HUES64 (cell line): ENCODE measurements at regions not wholly inside any gene's neighbourhood (a gene's known extent, or its start where the extent isn't known, plus 50 kb on each side); places are given as distances from the start of the nearest gene placed in this dataset.

ENCODE experiments used
- H3K27ac ChIP-seq: 2 replicates; pipeline ENCODE4 v1.7.0; 2013; ENCODE audit warnings: low read depth, low read length, inconsistent platforms
- H3K27me3 ChIP-seq: 2 replicates; pipeline ENCODE4 v1.6.1; 2013; ENCODE audit warnings: mild to moderate bottlenecking, low read length; ENCODE audit not compliant: insufficient read depth
- H3K36me3 ChIP-seq: 2 replicates; pipeline ENCODE4 v1.6.1; 2013; ENCODE audit warnings: mild to moderate bottlenecking, low read length; ENCODE audit not compliant: insufficient read depth
- H3K4me1 ChIP-seq: 2 replicates; pipeline ENCODE4 v1.6.1; 2013; ENCODE audit warnings: mild to moderate bottlenecking, low read length, moderate library complexity; ENCODE audit not compliant: insufficient read depth
- H3K4me3 ChIP-seq: 2 replicates; pipeline ENCODE4 v1.5.1; 2013; ENCODE audit warnings: mild to moderate bottlenecking, low read length, moderate library complexity
- H3K9ac ChIP-seq: 2 replicates; pipeline ENCODE4 v1.6.1; 2013; ENCODE audit warnings: mild to moderate bottlenecking, low read depth, low read length
- H3K9me3 ChIP-seq: 2 replicates; pipeline ENCODE4 v1.6.1; 2013; ENCODE audit warnings: low read depth, low read length; ENCODE audit not compliant: insufficient read depth
- WGBS: fragments of 150-250, 120-280 bp; methylation state at CpG from one replicate; pipeline ENCODE4 v1.1.7; 2013; ENCODE audit warnings: missing lambda C conversion rate; 5-methylcytosine and 5-hydroxymethylcytosine counted together

GRCh38 chr13:26989261-26989956, 182.2 kb downstream of the USP12 start:
- no peak overlapping the region for H3K4me3 ChIP-seq
- no peaks in the 10 kb centered on the region for H3K9me3 ChIP-seq
- H3K27me3 ChIP-seq: no peaks in the 10 kb centered on the region
- H3K9ac ChIP-seq: no peak overlapping the region
- no peaks in the 10 kb centered on the region for H3K36me3 ChIP-seq
- no peak overlapping the region for H3K27ac ChIP-seq
- no peaks in the 10 kb centered on the region for H3K4me1 ChIP-seq
- 82% methylated on average over 15 of the region's 15 CpGs for WGBS

DNA sequence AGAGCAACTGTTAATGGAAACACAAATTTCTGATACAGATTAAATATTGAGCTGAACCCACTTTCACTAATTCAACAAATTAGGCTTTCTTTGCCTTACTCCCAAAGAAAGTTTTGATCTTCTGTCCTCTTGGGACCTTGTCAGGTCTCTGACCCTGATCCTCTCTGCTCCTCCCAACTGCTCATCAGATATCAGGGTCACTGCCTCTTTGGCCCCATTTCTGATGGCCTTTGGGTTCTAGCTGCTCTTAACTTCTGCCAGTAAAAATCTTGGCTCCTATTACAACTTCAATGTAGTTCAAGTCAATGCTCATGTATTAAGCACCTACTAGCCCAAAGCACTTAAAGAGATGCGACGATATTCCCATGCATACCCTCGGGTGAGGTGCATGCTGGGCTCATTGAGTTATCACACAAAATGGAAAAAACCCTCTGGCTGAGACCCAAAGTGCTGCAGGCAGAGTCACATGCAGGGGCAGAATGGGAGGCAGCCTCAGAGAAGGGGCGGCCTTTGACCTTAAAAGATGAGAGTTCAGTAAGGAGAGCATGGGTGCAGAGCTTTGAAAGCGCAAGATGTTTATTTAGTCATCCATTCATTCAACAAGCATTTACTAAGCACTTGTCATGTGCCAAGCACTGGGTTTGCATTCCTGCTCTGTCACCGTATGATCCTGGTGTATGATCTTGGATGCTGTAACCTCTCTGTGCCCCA, 183.4 kb downstream of the USP12 start:
- 92% methylated on average over 6 of the region's 6 CpGs for WGBS
- no peak overlapping the region for H3K4me3 ChIP-seq
- H3K9ac ChIP-seq: no peak overlapping the region
- no peaks in the 10 kb centered on the region for H3K36me3 ChIP-seq
- H3K27me3 ChIP-seq: no peaks in the 10 kb centered on the region
- H3K27ac ChIP-seq: no peak overlapping the region
- no peaks in the 10 kb centered on the region for H3K9me3 ChIP-seq
- H3K4me1 ChIP-seq: 0 out of 2 replicates have a peak, but pooled peaks cover 2% of the 10 kb centered on the region

DNA sequence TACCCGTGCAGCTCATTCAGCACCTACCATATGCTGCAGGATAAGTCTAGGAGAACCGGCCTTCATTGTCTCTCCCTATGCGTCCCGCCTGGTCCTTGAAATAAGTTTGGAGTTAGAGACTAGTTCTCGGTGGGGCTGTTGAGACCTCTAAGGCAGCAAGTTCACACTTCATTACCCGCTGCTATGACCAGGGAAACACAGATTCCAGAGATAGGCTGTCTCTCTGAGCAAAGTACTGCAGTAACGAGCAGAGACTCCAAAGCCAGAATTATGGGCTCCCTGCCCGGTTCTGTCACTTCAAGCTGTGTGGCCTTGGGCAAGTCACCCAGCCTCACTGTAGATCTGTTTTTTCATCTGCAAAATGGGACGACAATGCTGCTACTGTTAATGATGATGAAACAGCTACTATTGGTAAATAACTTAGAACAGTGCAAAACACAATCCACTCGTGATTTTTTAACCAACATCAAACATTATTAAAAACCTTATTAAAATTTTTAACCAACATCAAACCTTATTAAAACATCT, 184.1 kb downstream of the USP12 start:
- Histone ChIP-seq H3K36me3 (no peaks in the 10 kb centered on the region), H3K4me3 (no peak overlapping the region), H3K27me3 (no peaks in the 10 kb centered on the region), H3K9ac (no peak overlapping the region), H3K27ac (no peak overlapping the region), H3K4me1 (0 out of 2 replicates have a peak, but pooled peaks cover 5% of the 10 kb centered on the region), H3K9me3 (no peaks in the 10 kb centered on the region)
- 87% methylated on average over 10 of the region's 10 CpGs for WGBS

- no peaks in the 10 kb centered on the region for H3K27me3 ChIP-seq
- WGBS: 13% methylated on average over 5 of the region's 6 CpGs
- H3K9ac ChIP-seq: no peak overlapping the region
- 0 out of 2 replicates have a peak, but pooled peaks cover 5% of the 10 kb centered on the region for H3K4me1 ChIP-seq
- H3K4me3 ChIP-seq: no peak overlapping the region
- no peaks in the 10 kb centered on the region for H3K9me3 ChIP-seq
- no peak overlapping the region for H3K27ac ChIP-seq
- H3K36me3 ChIP-seq: no peaks in the 10 kb centered on the region
These were observed 186.2 kb downstream of the USP12 start for GRCh38 chr13:26985285-26985878.

DNA sequence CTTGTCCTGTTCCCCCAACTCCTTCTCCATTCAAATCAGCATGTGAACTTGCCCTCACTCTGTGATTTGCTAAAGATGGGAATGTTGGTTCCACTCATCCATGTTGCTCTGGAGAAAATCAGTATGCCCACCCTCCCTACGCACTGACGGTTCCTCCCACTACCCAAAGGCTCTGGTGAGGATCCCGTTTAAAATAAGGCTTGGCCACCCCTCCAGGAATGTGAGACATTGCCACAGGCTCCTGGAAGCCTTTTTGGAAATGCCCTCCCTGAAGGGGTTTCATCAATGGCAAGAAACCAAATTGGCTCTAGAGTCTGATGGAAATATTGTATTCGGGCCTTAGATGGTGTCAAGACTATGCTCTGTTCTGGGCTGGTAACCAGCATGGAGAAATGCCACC, 187.3 kb downstream of the USP12 start:
- Histone ChIP-seq H3K27me3 (no peaks in the 10 kb centered on the region), H3K27ac (no peak overlapping the region), H3K4me1 (0 out of 2 replicates have a peak, but pooled peaks cover 5% of the 10 kb centered on the region), H3K4me3 (no peak overlapping the region), H3K9ac (no peak overlapping the region), H3K9me3 (no peaks in the 10 kb centered on the region), H3K36me3 (no peaks in the 10 kb centered on the region)
- WGBS: 95% methylated on average over 4 of the region's 4 CpGs

- Histone ChIP-seq H3K27me3 (no peaks in the 10 kb centered on the region), H3K9me3 (no peaks in the 10 kb centered on the region), H3K4me1 (0 out of 2 replicates have a peak, but pooled peaks cover 6% of the 10 kb centered on the region), H3K36me3 (no peaks in the 10 kb centered on the region), H3K9ac (no peak overlapping the region), H3K27ac (no peak overlapping the region), H3K4me3 (no peak overlapping the region)
- 93% methylated on average over 12 of the region's 12 CpGs for WGBS
These were observed 187.9 kb downstream of the USP12 start for GRCh38 chr13:26983543-26984320.

DNA sequence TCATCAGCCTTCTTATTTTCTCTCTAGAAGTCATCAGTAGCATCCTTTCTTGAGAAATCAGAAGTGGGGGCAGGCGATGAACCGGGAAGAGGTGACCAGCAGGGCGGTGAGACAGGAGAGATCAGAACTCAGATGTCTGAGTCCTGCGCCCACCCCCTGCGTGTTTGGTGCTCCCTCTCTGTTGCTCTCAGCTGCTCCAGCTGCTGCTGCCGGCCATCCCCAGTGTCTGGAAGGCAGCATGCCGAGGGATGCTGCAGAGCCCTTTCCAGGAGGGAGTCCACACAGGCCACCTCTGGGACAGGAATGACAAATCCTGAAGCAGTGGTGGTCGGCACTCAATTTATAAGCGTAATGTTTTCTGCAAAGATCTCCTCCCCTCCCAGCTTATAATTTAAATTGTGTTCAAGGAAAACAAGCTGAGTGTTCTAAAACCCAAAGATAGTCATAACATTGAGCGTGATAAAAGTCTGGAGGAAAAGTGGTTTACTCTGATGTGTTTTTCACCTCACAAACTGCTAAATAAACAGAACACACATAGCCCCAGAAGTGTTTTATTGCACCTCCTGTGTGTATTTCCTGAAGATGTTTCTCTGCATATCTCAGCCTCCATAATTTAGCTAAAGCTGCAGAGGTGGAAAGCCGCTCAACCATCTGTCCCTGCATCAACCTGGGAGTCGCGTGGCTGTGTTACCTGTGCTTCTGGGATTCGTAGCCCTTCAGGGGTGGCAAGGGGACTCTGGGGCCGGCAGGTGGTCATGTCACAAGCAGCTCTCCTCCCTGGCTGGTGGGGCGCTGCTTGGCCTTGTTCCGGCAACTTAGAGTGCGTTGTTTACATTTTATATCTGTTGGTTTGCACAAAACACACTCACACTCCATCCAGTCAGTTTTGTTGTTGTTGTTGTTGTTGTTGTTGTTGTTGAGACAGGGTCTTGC, 191.2 kb downstream of the USP12 start:
- no peak overlapping the region for H3K27ac ChIP-seq
- 90% methylated on average over 16 of the region's 18 CpGs for WGBS
- H3K4me1 ChIP-seq: 0 out of 2 replicates have a peak, but pooled peaks cover 13% of the 10 kb centered on the region
- H3K9me3 ChIP-seq: no peaks in the 10 kb centered on the region
- H3K9ac ChIP-seq: no peak overlapping the region
- H3K36me3 ChIP-seq: no peaks in the 10 kb centered on the region
- no peaks in the 10 kb centered on the region for H3K27me3 ChIP-seq
- no peak overlapping the region for H3K4me3 ChIP-seq

- Histone ChIP-seq H3K36me3 (no peaks in the 10 kb centered on the region), H3K27ac (no peak overlapping the region), H3K4me3 (no peak overlapping the region), H3K9me3 (no peaks in the 10 kb centered on the region), H3K4me1 (0 out of 2 replicates have a peak, but pooled peaks cover 13% of the 10 kb centered on the region), H3K9ac (no peak overlapping the region), H3K27me3 (no peaks in the 10 kb centered on the region)
- 93% methylated on average over 8 of the region's 8 CpGs for WGBS
These were observed 192.3 kb downstream of the USP12 start for GRCh38 chr13:26979334-26979733.

DNA sequence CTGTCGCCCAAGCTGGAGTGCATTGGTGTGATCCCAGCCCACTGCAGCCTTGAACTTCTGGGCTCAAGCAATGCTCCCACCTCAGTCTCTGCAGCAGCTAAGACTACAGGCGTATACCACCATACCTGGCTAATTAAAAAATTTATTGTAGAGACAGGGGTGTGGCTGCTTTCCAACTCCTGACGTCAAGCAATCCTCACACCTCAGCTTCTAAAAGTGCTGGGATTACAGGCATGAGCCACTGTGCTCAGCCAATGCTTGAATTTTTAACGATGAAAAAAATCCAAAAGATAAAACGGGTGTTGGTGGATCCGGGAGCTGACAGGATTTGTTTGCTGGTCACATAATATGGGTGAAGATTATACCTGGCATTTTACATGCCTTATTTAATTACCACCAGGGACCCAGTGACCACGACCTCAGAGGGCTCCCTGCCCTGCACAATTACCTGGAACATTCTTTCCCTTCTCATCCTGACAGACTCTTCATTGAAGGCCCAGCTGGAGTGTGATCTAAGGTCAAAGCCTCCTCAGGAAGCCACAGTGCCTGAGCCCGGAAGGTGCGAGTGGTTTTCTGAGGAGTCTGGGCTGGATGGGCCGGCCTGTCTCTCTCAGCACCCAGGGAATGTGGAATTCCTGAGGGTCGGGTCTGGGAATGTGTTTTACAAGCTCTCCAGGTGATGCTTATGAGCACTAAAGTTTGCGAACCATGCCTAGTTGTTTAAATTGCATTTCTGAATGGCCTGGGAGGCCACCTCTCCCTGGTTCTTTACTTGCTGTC, 193.3 kb downstream of the USP12 start:
- 62% methylated on average over 12 of the region's 12 CpGs for WGBS
- H3K27ac ChIP-seq: no peak overlapping the region
- 0 out of 2 replicates have a peak, but pooled peaks cover 11% of the 10 kb centered on the region for H3K4me1 ChIP-seq
- H3K27me3 ChIP-seq: no peaks in the 10 kb centered on the region
- no peaks in the 10 kb centered on the region for H3K36me3 ChIP-seq
- no peak overlapping the region for H3K4me3 ChIP-seq
- no peak overlapping the region for H3K9ac ChIP-seq
- H3K9me3 ChIP-seq: no peaks in the 10 kb centered on the region
